ENCODE measurements at regions not wholly inside any gene's neighbourhood (a gene's known extent, or its start where the extent isn't known, plus 50 kb on each side); places are given as distances from the start of the nearest gene placed in this dataset.
"Not testable (repeated sequence)": the region's sequence is repeated elsewhere in the genome, so short reads cannot be mapped to it uniquely, and the experiment has no call there.

- not testable (repeated sequence) for DNase-seq
Measured at GRCh38 chr12:48409938-48410337, 59.2 kb upstream of the ZNF641 start.

- no peak for DNase-seq
Measured at GRCh38 chr12:48413388-48413787, 59.0 kb upstream of the ANP32D start.

- DNase-seq = peak; percentile 75
Measured at GRCh38 chr12:48414021-48414420, 58.3 kb upstream of the ANP32D start.

- DNase-seq = no peak
Measured at GRCh38 chr12:48419116-48419935, 53.0 kb upstream of the ANP32D start.

GRCh38 chr12:48420039-48420775, 52.2 kb upstream of the ANP32D start:
- no peak for DNase-seq

- no peak for DNase-seq
Measured at GRCh38 chr12:48422060-48422459, 50.3 kb upstream of the ANP32D start.

All from muscle of arm (tissue), 1 donor.